Uterus (tissue), 2 donors: ENCODE measurements at regions not wholly inside any gene's neighbourhood (a gene's known extent, or its start where the extent isn't known, plus 50 kb on each side); places are given as distances from the start of the nearest gene placed in this dataset.

ENCODE experiments used
- CTCF ChIP-seq, 4 experiments: fragments of 200-600 bp in 2 of 4; fragments of 450-650 bp in 2 of 4; sonication (generic) in 2 of 4; IDR thresholded peaks; one replicate each; pipeline ENCODE4 v1.5.1; 2016 to 2019; ENCODE audit warnings: antibody characterized with exemption in 4 of 4, mild to moderate bottlenecking in 2 of 4, moderate library complexity in 1 of 4
- POLR2A ChIP-seq, 2 donors: fragments of 450-650 bp; IDR thresholded peaks; one replicate each; pipeline ENCODE4 v1.6.1; 2016; ENCODE audit warnings: antibody characterized with exemption in 2 of 2, mild to moderate bottlenecking in 1 of 2, moderate library complexity in 1 of 2

DNA sequence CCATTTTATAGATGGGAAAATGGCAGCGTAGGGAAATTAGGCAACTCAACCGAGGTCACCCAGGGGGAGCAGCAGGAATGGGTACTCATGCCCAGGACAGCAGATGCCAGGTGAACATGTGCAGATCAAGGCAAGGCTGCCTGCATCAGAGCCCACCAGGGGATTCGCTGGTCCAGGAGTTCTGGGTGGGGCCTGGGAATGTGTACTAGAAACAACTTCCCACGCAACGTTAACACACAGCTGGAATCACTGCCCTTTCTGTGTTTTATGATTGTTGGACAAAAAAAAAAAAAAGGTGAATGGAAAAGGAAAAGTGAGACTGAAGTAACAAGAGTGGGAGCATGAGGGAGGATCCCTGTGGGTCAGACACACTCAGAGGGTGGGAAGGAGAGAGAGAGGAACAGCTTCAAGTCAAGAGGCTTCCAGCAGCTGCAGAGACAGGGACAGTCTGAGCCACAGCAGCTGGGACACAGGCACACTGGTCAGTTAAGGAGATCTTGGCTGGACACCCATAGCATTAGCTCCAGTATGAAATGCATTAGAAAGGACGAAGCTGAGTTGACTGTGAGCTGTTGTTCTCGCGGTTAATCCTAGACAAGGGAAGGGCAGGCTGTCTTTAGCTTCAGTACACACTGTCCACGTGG lies 187.9 kb upstream of the INHBA start:
- no peak for TF ChIP-seq CTCF (IDR thresholded peaks at IDR 0.05)
- TF ChIP-seq POLR2A (IDR thresholded peaks at IDR 0.05) = no peak
